ENCODE measurements at regions not wholly inside any gene's neighbourhood (a gene's known extent, or its start where the extent isn't known, plus 50 kb on each side); places are given as distances from the start of the nearest gene placed in this dataset.

- intact Hi-C loops (cut with DNase I): no loop called here
- DNase-seq: no peak
- no peak overlapping the region for H3K4me3 ChIP-seq
- H3K36me3 ChIP-seq: no peaks in the 10 kb centered on the region
- no peak overlapping the region for H3K27ac ChIP-seq
- WGBS, 3 donors: 60 to 88% (median 85%) methylated on average over 1 of the region's 1 CpG
- H3K27me3 ChIP-seq: no peaks in the 10 kb centered on the region
- no peaks in the 10 kb centered on the region for H3K9me3 ChIP-seq
- TF ChIP-seq EP300 (IDR thresholded peaks at IDR 0.05) (no peak), POLR2A (IDR thresholded peaks at IDR 0.05) (no peak)
- TF ChIP-seq, protein P1, sequence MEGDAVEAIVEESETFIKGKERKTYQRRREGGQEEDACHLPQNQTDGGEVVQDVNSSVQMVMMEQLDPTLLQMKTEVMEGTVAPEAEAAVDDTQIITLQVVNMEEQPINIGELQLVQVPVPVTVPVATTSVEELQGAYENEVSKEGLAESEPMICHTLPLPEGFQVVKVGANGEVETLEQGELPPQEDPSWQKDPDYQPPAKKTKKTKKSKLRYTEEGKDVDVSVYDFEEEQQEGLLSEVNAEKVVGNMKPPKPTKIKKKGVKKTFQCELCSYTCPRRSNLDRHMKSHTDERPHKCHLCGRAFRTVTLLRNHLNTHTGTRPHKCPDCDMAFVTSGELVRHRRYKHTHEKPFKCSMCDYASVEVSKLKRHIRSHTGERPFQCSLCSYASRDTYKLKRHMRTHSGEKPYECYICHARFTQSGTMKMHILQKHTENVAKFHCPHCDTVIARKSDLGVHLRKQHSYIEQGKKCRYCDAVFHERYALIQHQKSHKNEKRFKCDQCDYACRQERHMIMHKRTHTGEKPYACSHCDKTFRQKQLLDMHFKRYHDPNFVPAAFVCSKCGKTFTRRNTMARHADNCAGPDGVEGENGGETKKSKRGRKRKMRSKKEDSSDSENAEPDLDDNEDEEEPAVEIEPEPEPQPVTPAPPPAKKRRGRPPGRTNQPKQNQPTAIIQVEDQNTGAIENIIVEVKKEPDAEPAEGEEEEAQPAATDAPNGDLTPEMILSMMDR (IDR thresholded peaks at IDR 0.05): no peak
- H3K4me1 ChIP-seq (ENCODE audit: insufficient read depth): no peaks in the 10 kb centered on the region
These were observed 233.4 kb upstream of the CDH6 start for GRCh38 chr5:30960036-30960435.

GRCh38 chr5:30959238-30959637 lies 234.2 kb upstream of the CDH6 start:
- Histone ChIP-seq H3K4me3 (no peak overlapping the region), H3K36me3 (no peaks in the 10 kb centered on the region), H3K4me1 (ENCODE audit: insufficient read depth) (no peaks in the 10 kb centered on the region), H3K27me3 (no peaks in the 10 kb centered on the region), H3K9me3 (no peaks in the 10 kb centered on the region), H3K27ac (no peak overlapping the region)
- intact Hi-C loops (cut with DNase I): no loop called here
- TF ChIP-seq, protein P1 (IDR thresholded peaks at IDR 0.05): no peak
- TF ChIP-seq EP300 (IDR thresholded peaks at IDR 0.05) (no peak), POLR2A (IDR thresholded peaks at IDR 0.05) (no peak)
- WGBS, 3 donors: 82 to 91% (median 89%) methylated on average over 3 of the region's 3 CpGs
- no peak for DNase-seq

GRCh38 chr5:30957591-30957990 lies 235.9 kb upstream of the CDH6 start:
- Histone ChIP-seq H3K36me3 (no peaks in the 10 kb centered on the region), H3K27ac (no peak overlapping the region), H3K9me3 (no peaks in the 10 kb centered on the region), H3K27me3 (no peaks in the 10 kb centered on the region), H3K4me3 (no peak overlapping the region), H3K4me1 (ENCODE audit: insufficient read depth) (no peaks in the 10 kb centered on the region)
- no peak for DNase-seq
- no peak for TF ChIP-seq POLR2A (IDR thresholded peaks at IDR 0.05)
- TF ChIP-seq EP300 (IDR thresholded peaks at IDR 0.05): no peak
- WGBS, 3 donors: 44 to 50% (median 47%) methylated on average over 2 of the region's 2 CpGs
- intact Hi-C loops (cut with DNase I): no loop called here

DNA sequence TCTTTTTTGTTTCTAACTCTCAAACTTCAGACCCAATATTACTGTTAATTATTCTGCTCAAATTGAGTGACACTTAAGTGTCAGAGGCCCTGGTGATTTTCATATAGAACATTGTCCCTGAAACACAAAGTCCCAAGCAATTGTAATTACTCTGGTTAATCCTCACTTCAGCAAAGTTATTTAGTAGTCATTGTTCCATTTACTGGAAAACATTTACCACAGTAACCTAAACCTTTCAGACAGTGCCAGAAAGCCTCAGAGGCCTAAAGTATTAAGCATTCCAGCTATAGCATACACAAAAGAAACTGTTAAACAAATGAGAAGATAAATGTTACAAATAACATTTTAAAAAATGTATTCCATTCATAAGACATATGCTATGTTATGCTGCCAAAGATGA lies 237.2 kb upstream of the CDH6 start:
- TF ChIP-seq EP300 (IDR thresholded peaks at IDR 0.05): no peak
- TF ChIP-seq, protein P1 (IDR thresholded peaks at IDR 0.05): no peak
- TF ChIP-seq POLR2A (IDR thresholded peaks at IDR 0.05): no peak
- no peaks in the 10 kb centered on the region for H3K36me3 ChIP-seq
- DNase-seq: no peak
- H3K4me1 ChIP-seq (ENCODE audit: insufficient read depth): no peaks in the 10 kb centered on the region
- H3K27me3 ChIP-seq: no peaks in the 10 kb centered on the region
- H3K27ac ChIP-seq: no peak overlapping the region
- intact Hi-C loops (cut with DNase I): no loop called here
- H3K9me3 ChIP-seq: no peaks in the 10 kb centered on the region
- no peak overlapping the region for H3K4me3 ChIP-seq

- TF ChIP-seq POLR2A (IDR thresholded peaks at IDR 0.05) (no peak), EP300 (IDR thresholded peaks at IDR 0.05) (no peak)
- TF ChIP-seq, protein P1 (IDR thresholded peaks at IDR 0.05): no peak
These were observed 256.4 kb upstream of the CDH6 start for GRCh38 chr5:30937070-30937469.

More at GRCh38 chr5:30937070-30937469, 256.4 kb upstream of the CDH6 start:
- no peaks in the 10 kb centered on the region for H3K27me3 ChIP-seq
- no peaks in the 10 kb centered on the region for H3K36me3 ChIP-seq
- WGBS, 3 donors: 39 to 55% (median 50%) methylated on average over 4 of the region's 4 CpGs
- no peaks in the 10 kb centered on the region for H3K4me1 ChIP-seq (ENCODE audit: insufficient read depth)
- intact Hi-C loops (cut with DNase I): no loop called here
- no peak overlapping the region for H3K27ac ChIP-seq
- H3K4me3 ChIP-seq: no peak overlapping the region
- H3K9me3 ChIP-seq: no peaks in the 10 kb centered on the region
- DNase-seq: no peak

All from ovary (tissue), 7 donors.